ENCODE measurements at regions not wholly inside any gene's neighbourhood (a gene's known extent, or its start where the extent isn't known, plus 50 kb on each side); places are given as distances from the start of the nearest gene placed in this dataset.

DNA sequence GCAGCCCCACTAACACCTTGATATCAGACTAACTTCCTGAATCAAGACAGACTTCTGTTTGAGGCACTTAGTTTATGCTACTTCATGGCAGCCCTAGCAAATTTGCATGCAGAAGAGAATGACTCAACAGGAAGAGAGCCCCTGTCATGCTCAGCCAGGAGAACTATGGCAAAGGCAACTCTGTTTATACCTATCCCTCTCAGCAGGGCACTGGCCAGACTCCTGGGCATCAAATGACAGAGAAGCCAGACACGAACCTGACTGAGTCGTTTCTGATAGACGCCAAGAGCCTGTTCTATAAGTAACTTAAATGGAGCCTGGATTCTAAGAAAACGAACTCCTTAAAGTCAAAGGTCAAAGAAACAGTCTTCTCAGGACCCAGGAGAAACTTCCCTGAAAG lies 50.9 kb upstream of the UNC5B start:
- TF ChIP-seq CTCF (IDR thresholded peaks at IDR 0.05), result no peak
- TF ChIP-seq POLR2A (IDR thresholded peaks at IDR 0.05), result no peak

All from thyroid gland (tissue), 4 donors.